GM12878 (cell line): ENCODE measurements at regions not wholly inside any gene's neighbourhood (a gene's known extent, or its start where the extent isn't known, plus 50 kb on each side); places are given as distances from the start of the nearest gene placed in this dataset.

Experiments
- ATAC-seq: fragments of 200-7000 bp; cut with Tn5 transposase; 3 replicates; pipeline ENCODE4 v1.9.1; 2020; ENCODE audit warnings: mild to moderate bottlenecking, moderate library complexity
- BruUV-seq: library from RNA; stranded (reverse); fragments of 400-500 nt; replicated peaks from 2 replicates; lab custom pipeline; 2021; lab: Mats Ljungman, UMichigan
- CTCF ChIA-PET: fragments of 300-600 bp; sonication (Branson Sonifier 250); formaldehyde crosslinking; extraction: SDS; loops from one replicate; lab custom pipeline; 2021; ENCODE audit warnings: inconsistent platforms; lab: Yijun Ruan, JAX
- POLR2A ChIA-PET: fragments of 350-600 bp; formaldehyde crosslinking; extraction: SDS; loops from one replicate; lab custom pipeline; 2021; ENCODE audit warnings: inconsistent platforms; lab: Charles Lee
- RAD21 ChIA-PET: fragments of 300-600 bp; sonication (Branson Sonifier 250); formaldehyde crosslinking; loops from one replicate; lab custom pipeline; 2023; ENCODE audit warnings: antibody characterized with exemption; ENCODE audit not compliant: unreplicated experiment; lab: Charles Lee
- SMC1A ChIA-PET: fragments of 300-600 bp; sonication (Branson Sonifier 250); formaldehyde crosslinking; loops from one replicate; lab custom pipeline; 2023; ENCODE audit not compliant: unreplicated experiment, uncharacterized antibody; lab: Charles Lee
- DNase-seq: peaks from one replicate; pipeline ENCODE4 v3.0.0-alpha.2; 2011; ENCODE audit warnings: low read depth, low spot score
- FAIRE-seq: peaks from 3 replicates; lab custom pipeline; 2011; peaks lifted over from hg19 to GRCh38; lab: Jason Lieb, UNC
- H2AFZ ChIP-seq: 2 replicates; pipeline ENCODE4 v1.6.0; 2011; ENCODE audit warnings: low read depth, low read length, control low read depth; ENCODE audit not compliant: control insufficient read depth
- H3K27ac ChIP-seq: 2 replicates; pipeline ENCODE4 v1.5.1; 2011; ENCODE audit warnings: control low read depth; ENCODE audit not compliant: control insufficient read depth, insufficient read depth
- H3K27me3 ChIP-seq, 2 experiments: replicated peaks in 1 of 2; 2 replicates each; pipeline versions ENCODE4 v1.6.0 to v1.6.1; 2011; ENCODE audit warnings: low read length in 1 of 2; ENCODE audit not compliant: control insufficient read depth in 2 of 2, insufficient read depth in 2 of 2
- H3K36me3 ChIP-seq, 2 experiments: 2 replicates each; pipeline ENCODE4 v1.5.1; 2011; ENCODE audit warnings: low read length in 1 of 2; ENCODE audit not compliant: control insufficient read depth in 2 of 2, insufficient read depth in 2 of 2
- H3K4me1 ChIP-seq: 2 replicates; pipeline ENCODE4 v1.6.1; 2011; ENCODE audit warnings: mild to moderate bottlenecking, low read length, moderate library complexity, mixed read lengths; ENCODE audit not compliant: control insufficient read depth, insufficient read depth
- H3K4me2 ChIP-seq: 2 replicates; pipeline ENCODE4 v1.6.0; 2011; ENCODE audit warnings: control low read depth; ENCODE audit not compliant: control insufficient read depth, insufficient read depth
- H3K4me3 ChIP-seq: fragments of 200-600 bp; sonication (generic); 2 replicates; pipeline ENCODE4 v1.5.1; 2016
- H3K79me2 ChIP-seq: 2 replicates; pipeline ENCODE4 v1.6.0; 2011; ENCODE audit warnings: low read length; ENCODE audit not compliant: control insufficient read depth, insufficient read depth
- H3K9ac ChIP-seq: 2 replicates; pipeline ENCODE4 v1.8.0; 2011; ENCODE audit warnings: low read length, control low read depth, mixed read lengths; ENCODE audit not compliant: control insufficient read depth, insufficient read depth
- H3K9me3 ChIP-seq: replicated peaks from 3 replicates; pipeline ENCODE4 v1.5.1; 2011; ENCODE audit warnings: mild to moderate bottlenecking, low read length; ENCODE audit not compliant: control insufficient read depth, insufficient read depth
- H4K20me1 ChIP-seq: 2 replicates; pipeline ENCODE4 v1.6.0; 2011; ENCODE audit not compliant: control insufficient read depth, insufficient read depth
- BCL11A ChIP-seq: IDR thresholded peaks from 2 replicates; pipeline ENCODE4 v1.6.1; 2011; ENCODE audit warnings: low read depth, low read length
- CBFB ChIP-seq: IDR thresholded peaks from 2 replicates; pipeline ENCODE4 v1.6.1; 2016; ENCODE audit warnings: antibody characterized with exemption, low read depth
- CEBPZ ChIP-seq: fragments of 150-350 bp; IDR thresholded peaks from 2 replicates; pipeline ENCODE4 v1.6.1; 2016; ENCODE audit warnings: low read depth, low read length
- NFYA ChIP-seq: IDR thresholded peaks from 2 replicates; pipeline ENCODE4 v1.6.1; 2011; ENCODE audit warnings: low read depth, mild to moderate bottlenecking, low read length, improper control_type of control experiment, borderline replicate concordance
- SMC3 ChIP-seq: IDR thresholded peaks from 2 replicates; pipeline ENCODE4 v1.6.1; 2011; ENCODE audit warnings: low read length, improper control_type of control experiment, borderline replicate concordance
- STAT3 ChIP-seq: IDR thresholded peaks from 2 replicates; pipeline ENCODE4 v1.6.1; 2011; ENCODE audit warnings: low read depth, low read length, improper control_type of control experiment
- USF2 ChIP-seq: IDR thresholded peaks from 2 replicates; pipeline ENCODE4 v1.6.1; 2011; ENCODE audit warnings: low read depth, low read length, improper control_type of control experiment, borderline replicate concordance
- WGBS: methylation state at CpG from one replicate; pipeline ENCODE4 v1.1.6; 2016; ENCODE audit warnings: low lambda C conversion rate; ENCODE audit not compliant: insufficient replicate concordance, insufficient coverage; ENCODE audit errors: missing lambda C conversion rate; 5-methylcytosine and 5-hydroxymethylcytosine counted together
- in situ Hi-C: fragments of 300-500 bp; cut with MboI; formaldehyde crosslinking; loops from 9 replicates; pipeline ENCODE4 v1.14.3; 2018; ENCODE audit warnings: mixed read lengths
- intact Hi-C: fragments of 100-400 bp; cut with micrococcal nuclease; formaldehyde crosslinking; loops from one replicate; pipeline ENCODE4 v1.14.2; 2022; ENCODE audit not compliant: unreplicated experiment

GRCh38 chr20:7302250-7302649, 534.8 kb downstream of the BMP2 start:
- SMC1A ChIA-PET: interaction anchor here (1.3 to 1.7 kb wide), 2 partner anchors 16 to 552 kb away, joined by 3 to 5 read pairs; no protein-coding TSS in a partner anchor
- intact Hi-C loops: no loop called here
- ATAC-seq: no peak
- H3K9me3 ChIP-seq: no peaks in the 10 kb centered on the region
- no peaks in the 10 kb centered on the region for H3K79me2 ChIP-seq
- no peak overlapping the region for H3K9ac ChIP-seq
- TF ChIP-seq NFYA (no peak), STAT3 (no peak), CEBPZ (no peak), USF2 (no peak), SMC3 (no peak), CBFB (no peak), BCL11A (no peak)
- TF ChIP-seq, all 136 proteins: peak for 0
- H3K4me1 ChIP-seq: no peaks in the 10 kb centered on the region
- no peak for DNase-seq
- no peaks in the 10 kb centered on the region for H3K27me3 ChIP-seq
- H3K27ac ChIP-seq: no peak overlapping the region
- RAD21 ChIA-PET: interaction anchor here (1.1 to 1.6 kb wide), 2 partner anchors 16 to 1420 kb away, joined by 3 to 6 read pairs; no protein-coding TSS in a partner anchor
- POLR2A ChIA-PET: no interaction called here
- BruUV-seq: no TSS peak
- H2AFZ ChIP-seq: no peak overlapping the region
- H3K4me2 ChIP-seq: no peak overlapping the region
- no peaks in the 10 kb centered on the region for H4K20me1 ChIP-seq
- FAIRE-seq: no peak
- CTCF ChIA-PET: interaction anchor here (1.3 to 1.6 kb wide), 3 partner anchors 16 to 536 kb away, joined by 3 to 8 read pairs (median 3); no protein-coding TSS in a partner anchor
- in situ Hi-C loops: no loop called here
- no peaks in the 10 kb centered on the region for H3K36me3 ChIP-seq
- 4% methylated on average over 2 of the region's 2 CpGs for WGBS
- no peak overlapping the region for H3K4me3 ChIP-seq
